Smooth muscle cell (in vitro differentiated cells): ENCODE measurements at regions not wholly inside any gene's neighbourhood (a gene's known extent, or its start where the extent isn't known, plus 50 kb on each side); places are given as distances from the start of the nearest gene placed in this dataset.
A peak's percentile ranks its signal among the peaks of the same experiment; 100 is the strongest.

Source experiments
- DNase-seq: peaks from one replicate; lab custom pipeline; 2025; ENCODE audit not compliant: unreplicated experiment; lab: John Stamatoyannopoulos, UW
- H2AFZ ChIP-seq: fragments of 200-600 bp; sonication (generic); 2 replicates; pipeline ENCODE4 v1.6.0; 2016; ENCODE audit warnings: antibody characterized with exemption, low read depth, mild to moderate bottlenecking
- H3F3A ChIP-seq: fragments of 200-600 bp; sonication (generic); 2 replicates; pipeline ENCODE4 v1.6.0; 2017; ENCODE audit warnings: antibody characterized with exemption, low read depth
- H3K27ac ChIP-seq: fragments of 200-600 bp; sonication (generic); 2 replicates; pipeline ENCODE4 v1.5.1; 2016; ENCODE audit warnings: low read depth, mild to moderate bottlenecking
- H3K27me3 ChIP-seq: fragments of 200-600 bp; sonication (generic); 2 replicates; pipeline ENCODE4 v1.6.1; 2016; ENCODE audit warnings: low read depth, mild to moderate bottlenecking
- H3K36me3 ChIP-seq: fragments of 200-600 bp; sonication (generic); 2 replicates; pipeline ENCODE4 v1.5.1; 2016; ENCODE audit warnings: low read depth
- H3K4me1 ChIP-seq: fragments of 200-600 bp; sonication (generic); 2 replicates; pipeline ENCODE4 v1.5.1; 2016; ENCODE audit warnings: low read depth
- H3K4me2 ChIP-seq: fragments of 200-600 bp; sonication (generic); 2 replicates; pipeline ENCODE4 v1.6.0; 2016; ENCODE audit warnings: mild to moderate bottlenecking
- H3K4me3 ChIP-seq: fragments of 200-600 bp; sonication (generic); 2 replicates; pipeline ENCODE4 v1.5.1; 2016; ENCODE audit warnings: mild to moderate bottlenecking
- H3K79me2 ChIP-seq: fragments of 200-600 bp; sonication (generic); 2 replicates; pipeline ENCODE4 v1.6.0; 2016; ENCODE audit warnings: low read depth, mild to moderate bottlenecking
- H3K9ac ChIP-seq: fragments of 200-600 bp; sonication (generic); 2 replicates; pipeline ENCODE4 v1.6.0; 2016; ENCODE audit warnings: low read depth
- H3K9me3 ChIP-seq: fragments of 200-600 bp; sonication (generic); replicated peaks from 2 replicates; pipeline ENCODE4 v1.5.1; 2016; ENCODE audit warnings: low read depth
- H4K20me1 ChIP-seq: fragments of 200-600 bp; sonication (generic); 2 replicates; pipeline ENCODE4 v1.6.0; 2016; ENCODE audit warnings: low read depth
- WGBS: methylation state at CpG from one replicate; pipeline ENCODE4 v1.1.7; 2016; ENCODE audit warnings: low lambda C conversion rate; 5-methylcytosine and 5-hydroxymethylcytosine counted together
- TF ChIP-seq, protein P1 (sequence below): fragments of 200-600 bp; sonication (generic); IDR thresholded peaks from 2 replicates; pipeline ENCODE4 v1.5.1; 2017; ENCODE audit warnings: borderline replicate concordance, mild to moderate bottlenecking, antibody characterized with exemption; ENCODE audit not compliant: insufficient read depth, poor library complexity, severe bottlenecking

DNA sequence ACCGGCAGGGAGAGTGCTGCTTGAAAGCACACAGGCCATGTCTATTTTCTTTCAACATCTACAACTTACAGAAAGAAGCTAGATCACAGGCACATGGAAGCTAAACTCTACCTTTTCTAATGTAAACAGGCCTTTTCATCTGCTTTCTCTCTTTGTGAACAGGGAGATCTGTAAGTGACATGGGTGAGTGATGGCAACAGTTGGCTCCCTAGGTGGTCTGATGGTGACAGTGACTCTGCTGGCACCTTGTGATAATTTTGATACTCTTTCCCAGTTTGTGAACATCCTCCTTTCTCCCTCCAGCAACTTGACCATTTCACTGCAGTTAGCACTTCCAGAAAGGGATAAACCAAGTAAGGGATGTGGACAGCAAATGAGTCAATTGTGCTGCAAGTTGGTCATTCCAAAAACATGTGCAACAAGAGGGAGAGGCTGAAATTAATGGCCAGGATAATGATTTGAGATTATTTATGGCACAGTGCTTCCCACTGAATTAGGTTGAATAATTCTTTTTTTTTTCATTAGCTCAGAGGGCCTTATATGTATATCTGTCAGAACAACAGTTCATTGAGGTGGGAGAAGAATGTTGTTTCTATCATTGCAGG is 89.5 kb downstream of the XCL2 start:
- no peaks in the 10 kb centered on the region for H3K27me3 ChIP-seq
- no peaks in the 10 kb centered on the region for H3K4me1 ChIP-seq
- H3K79me2 ChIP-seq: no peaks in the 10 kb centered on the region
- 85% methylated on average over 1 of the region's 1 CpG for WGBS
- H4K20me1 ChIP-seq: no peaks in the 10 kb centered on the region
- H3K4me2 ChIP-seq: peak overlapping the region; percentile 33
- no peaks in the 10 kb centered on the region for H3K36me3 ChIP-seq
- no peak overlapping the region for H3K9ac ChIP-seq
- no peak overlapping the region for H3K4me3 ChIP-seq
- TF ChIP-seq, protein P1, sequence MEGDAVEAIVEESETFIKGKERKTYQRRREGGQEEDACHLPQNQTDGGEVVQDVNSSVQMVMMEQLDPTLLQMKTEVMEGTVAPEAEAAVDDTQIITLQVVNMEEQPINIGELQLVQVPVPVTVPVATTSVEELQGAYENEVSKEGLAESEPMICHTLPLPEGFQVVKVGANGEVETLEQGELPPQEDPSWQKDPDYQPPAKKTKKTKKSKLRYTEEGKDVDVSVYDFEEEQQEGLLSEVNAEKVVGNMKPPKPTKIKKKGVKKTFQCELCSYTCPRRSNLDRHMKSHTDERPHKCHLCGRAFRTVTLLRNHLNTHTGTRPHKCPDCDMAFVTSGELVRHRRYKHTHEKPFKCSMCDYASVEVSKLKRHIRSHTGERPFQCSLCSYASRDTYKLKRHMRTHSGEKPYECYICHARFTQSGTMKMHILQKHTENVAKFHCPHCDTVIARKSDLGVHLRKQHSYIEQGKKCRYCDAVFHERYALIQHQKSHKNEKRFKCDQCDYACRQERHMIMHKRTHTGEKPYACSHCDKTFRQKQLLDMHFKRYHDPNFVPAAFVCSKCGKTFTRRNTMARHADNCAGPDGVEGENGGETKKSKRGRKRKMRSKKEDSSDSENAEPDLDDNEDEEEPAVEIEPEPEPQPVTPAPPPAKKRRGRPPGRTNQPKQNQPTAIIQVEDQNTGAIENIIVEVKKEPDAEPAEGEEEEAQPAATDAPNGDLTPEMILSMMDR: no peak
- H3K9me3 ChIP-seq: no peaks in the 10 kb centered on the region
- no peak overlapping the region for H2AFZ ChIP-seq
- no peaks in the 10 kb centered on the region for H3F3A ChIP-seq
- DNase-seq: no peak
- H3K27ac ChIP-seq: no peak overlapping the region

DNA sequence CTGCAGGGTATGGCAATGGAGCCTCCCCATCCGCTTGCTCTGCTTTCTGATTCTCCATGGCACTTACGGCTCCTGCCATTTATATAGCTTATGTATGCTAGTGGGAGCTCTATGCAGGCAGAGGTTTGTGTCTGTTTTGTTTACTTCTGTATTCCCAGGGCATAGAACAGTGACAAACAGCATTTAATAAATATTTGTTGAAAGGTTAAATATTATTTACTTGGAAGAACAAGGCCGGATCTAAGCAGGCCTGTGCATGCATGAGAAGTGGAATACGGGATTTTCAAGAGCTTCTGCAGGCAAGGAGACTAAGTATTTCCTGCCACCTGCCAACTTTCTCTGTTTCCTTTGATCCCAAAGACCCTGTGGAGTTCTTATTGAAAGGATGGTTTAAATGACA is 90.7 kb downstream of the XCL2 start:
- WGBS: 95% methylated on average over 4 of the region's 4 CpGs
- no peak for DNase-seq
- no peaks in the 10 kb centered on the region for H3K36me3 ChIP-seq
- H3K4me2 ChIP-seq: no peak overlapping the region
- no peaks in the 10 kb centered on the region for H3K79me2 ChIP-seq
- H3F3A ChIP-seq: no peaks in the 10 kb centered on the region
- no peak overlapping the region for H3K9ac ChIP-seq
- no peaks in the 10 kb centered on the region for H3K27me3 ChIP-seq
- no peaks in the 10 kb centered on the region for H4K20me1 ChIP-seq
- TF ChIP-seq, protein P1: no peak
- H3K4me1 ChIP-seq: no peaks in the 10 kb centered on the region
- H3K27ac ChIP-seq: no peak overlapping the region
- no peak overlapping the region for H2AFZ ChIP-seq
- no peak overlapping the region for H3K4me3 ChIP-seq
- H3K9me3 ChIP-seq: no peaks in the 10 kb centered on the region

GRCh38 chr1:168452329-168452728 is 91.5 kb downstream of the XCL2 start:
- Histone ChIP-seq H3K9me3 (no peaks in the 10 kb centered on the region), H3K36me3 (no peaks in the 10 kb centered on the region), H4K20me1 (no peaks in the 10 kb centered on the region), H2AFZ (no peak overlapping the region), H3K9ac (no peak overlapping the region), H3F3A (no peaks in the 10 kb centered on the region), H3K27ac (no peak overlapping the region), H3K4me1 (no peaks in the 10 kb centered on the region), H3K79me2 (no peaks in the 10 kb centered on the region), H3K27me3 (no peaks in the 10 kb centered on the region), H3K4me2 (no peak overlapping the region), H3K4me3 (no peak overlapping the region)
- 71% methylated on average over 1 of the region's 1 CpG for WGBS
- no peak for DNase-seq
- TF ChIP-seq, protein P1: no peak

DNA sequence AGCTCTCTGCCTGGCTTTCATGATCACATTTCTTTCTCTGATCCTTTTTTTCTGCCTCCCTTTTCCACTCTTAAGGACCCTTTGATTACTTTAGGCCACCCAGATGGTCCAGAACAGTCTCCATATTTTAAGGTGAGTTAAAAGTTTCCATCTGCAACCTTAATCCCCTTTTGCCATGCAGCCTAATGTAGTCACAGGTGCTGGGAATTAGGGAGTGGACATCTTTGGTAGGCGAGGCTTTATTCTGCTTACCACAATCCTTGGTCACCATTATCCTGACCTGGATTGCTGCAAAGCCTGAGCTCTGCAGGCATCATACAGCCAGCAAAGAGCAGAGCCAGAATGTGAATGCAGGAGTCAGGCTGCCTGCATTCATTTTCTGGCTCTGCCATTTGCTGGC is 95.9 kb downstream of the XCL2 start:
- H4K20me1 ChIP-seq: no peaks in the 10 kb centered on the region
- H3K4me1 ChIP-seq: no peaks in the 10 kb centered on the region
- H3K36me3 ChIP-seq: no peaks in the 10 kb centered on the region
- H3K9me3 ChIP-seq: no peaks in the 10 kb centered on the region
- DNase-seq: no peak
- H3K9ac ChIP-seq: no peak overlapping the region
- 48% methylated on average over 1 of the region's 1 CpG for WGBS
- TF ChIP-seq, protein P1: no peak
- no peak overlapping the region for H3K4me3 ChIP-seq
- no peaks in the 10 kb centered on the region for H3F3A ChIP-seq
- H3K27ac ChIP-seq: no peak overlapping the region
- no peak overlapping the region for H2AFZ ChIP-seq
- no peaks in the 10 kb centered on the region for H3K27me3 ChIP-seq
- no peaks in the 10 kb centered on the region for H3K79me2 ChIP-seq
- no peak overlapping the region for H3K4me2 ChIP-seq
